Gastroesophageal sphincter (tissue), 4 donors: ENCODE measurements at regions not wholly inside any gene's neighbourhood (a gene's known extent, or its start where the extent isn't known, plus 50 kb on each side); places are given as distances from the start of the nearest gene placed in this dataset.

Experiments
- ATAC-seq: fragments of 150-250 bp; one replicate; pipeline ENCODE4 v1.9.1; 2016; ENCODE audit warnings: mild to moderate bottlenecking, moderate library complexity
- H3K27ac ChIP-seq, 4 donors: fragments of 200-600 bp; sonication (generic) in 3 of 4; 1 replicate in 3 of 4; 2 replicates in 1 of 4; pipeline ENCODE4 v1.5.1; 2016 to 2019
- H3K27me3 ChIP-seq: fragments of 200-600 bp; sonication (generic); one replicate; pipeline ENCODE4 v1.5.1; 2019
- H3K36me3 ChIP-seq, 2 donors: fragments of 200-600 bp; sonication (generic); one replicate each; pipeline ENCODE4 v1.5.1; 2019; ENCODE audit warnings: control low read depth in 1 of 2
- H3K4me1 ChIP-seq, 3 donors: fragments of 200-600 bp; sonication (generic); 1 replicate in 2 of 3; 2 replicates in 1 of 3; pipeline ENCODE4 v1.5.1; 2016 to 2019; ENCODE audit warnings: control low read depth in 2 of 3
- H3K4me3 ChIP-seq, 2 donors: fragments of 200-600 bp; sonication (generic); one replicate each; pipeline ENCODE4 v1.5.1; 2019; ENCODE audit warnings: mild to moderate bottlenecking in 1 of 2, moderate library complexity in 1 of 2
- H3K9me3 ChIP-seq, 3 donors: fragments of 200-600 bp; sonication (generic); one replicate each; pipeline ENCODE4 v1.5.1; 2017 to 2019; ENCODE audit warnings: control low read depth in 2 of 3
- CTCF ChIP-seq, 4 experiments: fragments of 200-600 bp in 2 of 4; fragments of 450-650 bp in 2 of 4; sonication (generic) in 1 of 4; IDR thresholded peaks; one replicate each; pipeline ENCODE4 v1.5.1; 2017 to 2019; ENCODE audit warnings: antibody characterized with exemption in 4 of 4, mild to moderate bottlenecking in 2 of 4, moderate library complexity in 2 of 4
- EP300 ChIP-seq: sonication (generic); formaldehyde crosslinking; IDR thresholded peaks from one replicate; pipeline ENCODE4 v1.6.1; 2017; ENCODE audit warnings: antibody characterized with exemption, mild to moderate bottlenecking
- POLR2A ChIP-seq, 2 donors: fragments of 450-650 bp; IDR thresholded peaks; one replicate each; pipeline ENCODE4 v1.6.1; 2017; ENCODE audit warnings: antibody characterized with exemption in 2 of 2, mild to moderate bottlenecking in 2 of 2, moderate library complexity in 1 of 2
- POLR2AphosphoS5 ChIP-seq: sonication (generic); formaldehyde crosslinking; IDR thresholded peaks from one replicate; pipeline ENCODE4 v1.6.1; 2017; ENCODE audit warnings: antibody characterized with exemption
- WGBS, 2 donors: methylation state at CpG; one replicate each; pipeline ENCODE4 v1.1.5; 2018; ENCODE audit warnings: low coverage in 1 of 2; 5-methylcytosine and 5-hydroxymethylcytosine counted together

- 51 to 58% methylated on average over 3 of the region's 3 CpGs for WGBS, 2 donors
Observed at GRCh38 chr1:199859491-199859933, 168.0 kb upstream of the NR5A2 start.

GRCh38 chr1:199861020-199861795 is 166.3 kb upstream of the NR5A2 start:
- Histone ChIP-seq H3K27me3 (no peaks in the 10 kb centered on the region), H3K4me1 (no peaks in the 10 kb centered on the region), H3K4me3 (no peak overlapping the region), H3K27ac (no peak overlapping the region), H3K9me3 (no peaks in the 10 kb centered on the region), H3K36me3 (no peaks in the 10 kb centered on the region)
- no peak for ATAC-seq
- 90% methylated on average over 2 of the region's 3 CpGs; no CpG with 5 or more reads in 1 of the 2 donors for WGBS, 2 donors
- TF ChIP-seq POLR2A (IDR thresholded peaks at IDR 0.05) (no peak), POLR2AphosphoS5 (no peak), CTCF (IDR thresholded peaks at IDR 0.05) (no peak), EP300 (no peak)

More at GRCh38 chr1:199859491-199859933, 168.0 kb upstream of the NR5A2 start:
- no peak for TF ChIP-seq EP300
- TF ChIP-seq CTCF (IDR thresholded peaks at IDR 0.05) = no peak
- no peak for TF ChIP-seq POLR2A (IDR thresholded peaks at IDR 0.05)
- Histone ChIP-seq H3K36me3 (no peaks in the 10 kb centered on the region), H3K4me1 (no peaks in the 10 kb centered on the region), H3K9me3 (no peaks in the 10 kb centered on the region), H3K4me3 (no peak overlapping the region), H3K27ac (no peak overlapping the region), H3K27me3 (no peaks in the 10 kb centered on the region)
- ATAC-seq = peak; percentile 67

- Histone ChIP-seq H3K4me1 (no peaks in the 10 kb centered on the region), H3K27ac (no peak overlapping the region), H3K36me3 (no peaks in the 10 kb centered on the region), H3K4me3 (no peak overlapping the region), H3K27me3 (no peaks in the 10 kb centered on the region), H3K9me3 (no peaks in the 10 kb centered on the region)
- ATAC-seq = no peak
- 75% methylated on average over 2 of the region's 2 CpGs; no CpG with 5 or more reads in 1 of the 2 donors for WGBS, 2 donors
- TF ChIP-seq POLR2AphosphoS5 = no peak
- TF ChIP-seq POLR2A (IDR thresholded peaks at IDR 0.05) = no peak
- no peak for TF ChIP-seq EP300
- no peak for TF ChIP-seq CTCF (IDR thresholded peaks at IDR 0.05)
Observed at GRCh38 chr1:199862047-199862446, 165.5 kb upstream of the NR5A2 start.

GRCh38 chr1:199866210-199866617 is 161.3 kb upstream of the NR5A2 start:
- Histone ChIP-seq H3K4me3 (no peak overlapping the region), H3K27me3 (no peaks in the 10 kb centered on the region), H3K9me3 (no peaks in the 10 kb centered on the region), H3K4me1 (no peaks in the 10 kb centered on the region), H3K36me3 (no peaks in the 10 kb centered on the region), H3K27ac (no peak overlapping the region)
- 24 to 28% methylated on average over 3 of the region's 5 CpGs for WGBS, 2 donors
- no peak for ATAC-seq
- no peak for TF ChIP-seq POLR2AphosphoS5
- no peak for TF ChIP-seq EP300
- TF ChIP-seq CTCF (IDR thresholded peaks at IDR 0.05) = no peak
- TF ChIP-seq POLR2A (IDR thresholded peaks at IDR 0.05) = no peak

GRCh38 chr1:199867601-199868000 is 159.9 kb upstream of the NR5A2 start:
- TF ChIP-seq EP300 = no peak
- Histone ChIP-seq H3K27me3 (no peaks in the 10 kb centered on the region), H3K36me3 (no peaks in the 10 kb centered on the region), H3K27ac (no peak overlapping the region), H3K4me1 (no peaks in the 10 kb centered on the region), H3K9me3 (no peaks in the 10 kb centered on the region), H3K4me3 (no peak overlapping the region)
- ATAC-seq = no peak
- 50 to 61% methylated on average over 3 of the region's 3 CpGs for WGBS, 2 donors
